ENCODE measurements at regions not wholly inside any gene's neighbourhood (a gene's known extent, or its start where the extent isn't known, plus 50 kb on each side); places are given as distances from the start of the nearest gene placed in this dataset.

GRCh38 chr9:12633016-12633765 lies 60.0 kb upstream of the TYRP1 start:
- in situ Hi-C loops (cut with HindIII; ENCODE audit: low sequenced_read_pairs) = no loop called here
- TF ChIP-seq, protein P1, sequence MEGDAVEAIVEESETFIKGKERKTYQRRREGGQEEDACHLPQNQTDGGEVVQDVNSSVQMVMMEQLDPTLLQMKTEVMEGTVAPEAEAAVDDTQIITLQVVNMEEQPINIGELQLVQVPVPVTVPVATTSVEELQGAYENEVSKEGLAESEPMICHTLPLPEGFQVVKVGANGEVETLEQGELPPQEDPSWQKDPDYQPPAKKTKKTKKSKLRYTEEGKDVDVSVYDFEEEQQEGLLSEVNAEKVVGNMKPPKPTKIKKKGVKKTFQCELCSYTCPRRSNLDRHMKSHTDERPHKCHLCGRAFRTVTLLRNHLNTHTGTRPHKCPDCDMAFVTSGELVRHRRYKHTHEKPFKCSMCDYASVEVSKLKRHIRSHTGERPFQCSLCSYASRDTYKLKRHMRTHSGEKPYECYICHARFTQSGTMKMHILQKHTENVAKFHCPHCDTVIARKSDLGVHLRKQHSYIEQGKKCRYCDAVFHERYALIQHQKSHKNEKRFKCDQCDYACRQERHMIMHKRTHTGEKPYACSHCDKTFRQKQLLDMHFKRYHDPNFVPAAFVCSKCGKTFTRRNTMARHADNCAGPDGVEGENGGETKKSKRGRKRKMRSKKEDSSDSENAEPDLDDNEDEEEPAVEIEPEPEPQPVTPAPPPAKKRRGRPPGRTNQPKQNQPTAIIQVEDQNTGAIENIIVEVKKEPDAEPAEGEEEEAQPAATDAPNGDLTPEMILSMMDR (IDR thresholded peaks at IDR 0.05; ENCODE audit: low read depth, low read length, missing control alignments) = no peak
- no peak for DNase-seq (ENCODE audit: low read depth)
- H3K4me3 ChIP-seq (ENCODE audit: low read depth, low read length) = no peak overlapping the region

DNA sequence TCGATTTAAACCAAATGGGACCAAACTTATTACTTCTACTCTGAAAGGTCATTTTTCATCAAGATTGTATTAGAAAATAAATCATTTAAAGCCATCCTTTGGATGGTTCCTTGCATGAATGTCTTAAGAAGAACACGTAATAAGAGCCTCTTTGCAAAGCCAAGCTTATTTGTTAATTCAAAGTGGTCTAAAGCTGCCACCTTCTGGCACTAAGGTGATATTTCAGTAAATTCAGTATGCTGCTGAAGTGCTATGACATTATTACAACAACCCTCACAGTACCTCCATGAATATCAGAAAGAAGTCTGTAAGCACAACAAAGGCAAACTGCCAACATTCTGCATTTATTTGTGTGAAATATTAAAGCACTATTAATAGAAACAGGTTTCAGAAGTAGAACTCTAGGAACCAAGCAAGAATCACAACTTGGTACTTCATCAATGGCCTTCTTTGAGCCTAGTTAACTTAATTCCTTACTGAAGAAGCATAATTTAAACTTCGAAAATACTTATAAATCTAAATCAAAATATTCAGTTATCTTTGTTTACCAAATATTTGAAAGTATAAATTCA lies 53.1 kb upstream of the TYRP1 start:
- in situ Hi-C loops (cut with HindIII; ENCODE audit: low sequenced_read_pairs) = no loop called here
- DNase-seq (ENCODE audit: low read depth) = peak; percentile 42
- TF ChIP-seq, protein P1 (IDR thresholded peaks at IDR 0.05; ENCODE audit: low read depth, low read length, missing control alignments) = peak; percentile 59
- no peak overlapping the region for H3K4me3 ChIP-seq (ENCODE audit: low read depth, low read length)

DNA sequence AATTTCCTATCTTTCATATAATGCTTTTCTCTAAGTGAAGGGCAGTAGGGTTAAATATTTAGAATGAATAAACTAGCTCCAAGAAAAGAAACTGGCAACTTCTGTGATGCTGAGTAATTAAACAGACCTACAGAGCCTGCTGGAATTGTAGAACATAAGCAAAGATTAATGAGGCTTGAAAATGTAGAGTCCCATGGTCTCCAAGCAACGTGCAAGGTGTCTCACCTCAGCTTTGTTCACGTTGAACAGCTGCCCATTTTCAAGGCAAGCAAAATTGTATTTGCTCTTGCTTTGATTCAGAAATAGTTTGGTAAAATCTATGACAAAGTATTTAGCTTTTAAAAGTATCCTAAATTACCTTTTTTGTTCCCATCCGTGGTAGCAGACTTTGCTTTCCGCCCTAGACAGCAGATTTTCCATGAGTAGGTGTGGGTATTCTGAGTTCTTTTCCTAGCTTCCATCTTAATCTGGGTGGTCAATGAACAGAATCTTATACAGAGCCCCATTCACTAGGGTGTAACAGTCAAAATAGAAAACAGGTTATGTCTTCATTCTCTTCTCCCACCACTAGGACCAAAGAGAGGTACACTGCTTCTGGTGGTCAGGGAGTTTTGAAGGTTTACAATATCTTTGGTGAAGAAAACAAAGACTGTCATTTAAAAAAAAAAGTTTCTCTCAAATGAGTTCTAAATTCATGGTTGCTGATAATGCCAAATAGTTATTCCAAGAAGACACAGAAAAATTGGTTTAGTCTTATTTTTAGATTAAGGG lies 52.1 kb upstream of the TYRP1 start:
- TF ChIP-seq, protein P1 (IDR thresholded peaks at IDR 0.05; ENCODE audit: low read depth, low read length, missing control alignments) = no peak
- in situ Hi-C loops (cut with HindIII; ENCODE audit: low sequenced_read_pairs) = no loop called here
- DNase-seq (ENCODE audit: low read depth) = no peak
- H3K4me3 ChIP-seq (ENCODE audit: low read depth, low read length) = no peak overlapping the region

All from astrocyte of the cerebellum (primary cell).